SK-N-SH (cell line): ENCODE measurements at regions not wholly inside any gene's neighbourhood (a gene's known extent, or its start where the extent isn't known, plus 50 kb on each side); places are given as distances from the start of the nearest gene placed in this dataset.

Experiments used
- CTCF ChIA-PET: fragments of 300-600, 350-600 bp; formaldehyde crosslinking; extraction: SDS; loops from one replicate; lab custom pipeline; 2021; lab: Yijun Ruan, JAX
- POLR2A ChIA-PET: fragments of 350-600 bp; sonication (Branson Sonifier 250); formaldehyde crosslinking; extraction: SDS; loops from one replicate; lab custom pipeline; 2020; ENCODE audit warnings: antibody characterized with exemption, inconsistent platforms; lab: Yijun Ruan, JAX
- DNase-seq: peaks from one replicate; pipeline ENCODE4 v3.0.0; 2012
- H2AFZ ChIP-seq: fragments of 200-600 bp; sonication (generic); 2 replicates; pipeline ENCODE4 v1.8.1; 2016; ENCODE audit warnings: antibody characterized with exemption, mild to moderate bottlenecking, low read depth
- H3F3A ChIP-seq: fragments of 200-600 bp; sonication (generic); replicated peaks from 2 replicates; pipeline ENCODE3; 2016; ENCODE audit warnings: antibody characterized with exemption, mild to moderate bottlenecking; ENCODE audit not compliant: insufficient read depth
- H3K27ac ChIP-seq, 2 experiments: fragments of 200-500 bp in 1 of 2; fragments of 200-600 bp in 1 of 2; sonication (Bioruptor generic) in 1 of 2; sonication (generic), shearing (Covaris generic) in 1 of 2; 2 replicates each; pipeline versions ENCODE4 v1.5.1 to v1.6.1; 2014 to 2016; ENCODE audit warnings: low read depth in 2 of 2, inconsistent platforms in 1 of 2, low read length in 1 of 2, mild to moderate bottlenecking in 1 of 2, mixed read lengths in 1 of 2
- H3K27me3 ChIP-seq: fragments of 200-600 bp; sonication (generic), shearing (Covaris generic); 2 replicates; pipeline ENCODE4 v1.6.1; 2016; ENCODE audit warnings: mixed run types; ENCODE audit not compliant: insufficient read depth
- H3K36me3 ChIP-seq, 2 experiments: fragments of 200-500 bp in 1 of 2; fragments of 200-600 bp in 1 of 2; sonication (Bioruptor generic) in 1 of 2; sonication (generic) in 1 of 2; replicated peaks in 1 of 2; 2 replicates each; pipeline versions ENCODE3 to v1.5.1; 2014 to 2016; ENCODE audit warnings: low read length in 1 of 2, mild to moderate bottlenecking in 1 of 2; ENCODE audit not compliant: insufficient read depth in 2 of 2, control insufficient read depth in 1 of 2
- H3K4me1 ChIP-seq, 2 experiments: fragments of 200-500 bp in 1 of 2; fragments of 200-600 bp in 1 of 2; sonication (Bioruptor generic) in 1 of 2; sonication (generic), shearing (Covaris generic) in 1 of 2; 2 replicates each; pipeline versions ENCODE4 v1.5.1 to v1.6.1; 2014 to 2016; ENCODE audit warnings: low read depth in 1 of 2, low read length in 1 of 2, mixed run types in 1 of 2; ENCODE audit not compliant: insufficient read depth in 2 of 2, control insufficient read depth in 1 of 2
- H3K4me2 ChIP-seq: fragments of 200-600 bp; sonication (generic), shearing (Covaris generic); 2 replicates; pipeline ENCODE4 v1.6.1; 2017; ENCODE audit warnings: mixed run types
- H3K4me3 ChIP-seq, 2 experiments: fragments of 200-500 bp in 1 of 2; fragments of 200-600 bp in 1 of 2; sonication (Bioruptor generic) in 1 of 2; sonication (generic), shearing (Covaris generic) in 1 of 2; 2 replicates each; pipeline versions ENCODE4 v1.5.1 to v1.8.1; 2014 to 2016; ENCODE audit warnings: low read depth in 2 of 2, inconsistent platforms in 1 of 2, low read length in 1 of 2, mild to moderate bottlenecking in 1 of 2, mixed read lengths in 1 of 2, moderate library complexity in 1 of 2
- H3K79me2 ChIP-seq: fragments of 200-600 bp; sonication (generic); 2 replicates; pipeline ENCODE4 v1.8.1; 2017; ENCODE audit warnings: mild to moderate bottlenecking; ENCODE audit not compliant: insufficient read depth
- H3K9ac ChIP-seq: fragments of 200-600 bp; sonication (generic); 2 replicates; pipeline ENCODE4 v1.6.1; 2017; ENCODE audit warnings: mixed run types
- H3K9me2 ChIP-seq: fragments of 200-600 bp; sonication (generic); 2 replicates; pipeline ENCODE4 v1.6.1; 2017; ENCODE audit warnings: mixed run types
- H3K9me3 ChIP-seq: fragments of 200-600 bp; sonication (generic); 2 replicates; pipeline ENCODE4 v1.6.1; 2017; ENCODE audit warnings: mixed run types, mild to moderate bottlenecking, moderate library complexity
- H4K20me1 ChIP-seq: fragments of 200-600 bp; sonication (generic); 2 replicates; pipeline ENCODE4 v1.6.1; 2017; ENCODE audit warnings: mild to moderate bottlenecking, mixed run types; ENCODE audit not compliant: insufficient read depth
- EP300 ChIP-seq, 2 experiments: IDR thresholded peaks; 2 replicates each; pipeline versions ENCODE4 v1.4.0 to v1.6.1; 2012; ENCODE audit warnings: borderline replicate concordance in 1 of 2, low read depth in 1 of 2, low read length in 1 of 2
- EZH2phosphoT487 ChIP-seq: fragments of 200-600 bp; sonication (generic); IDR thresholded peaks from 2 replicates; pipeline ENCODE4 v1.6.1; 2017; ENCODE audit warnings: low read depth, mixed run types, mild to moderate bottlenecking, antibody characterized with exemption, moderate library complexity, borderline replicate concordance
- FOXJ3 ChIP-seq: sonication (generic); formaldehyde crosslinking; IDR thresholded peaks from 2 replicates; pipeline ENCODE4 v1.5.1; 2020; ENCODE audit warnings: mild to moderate bottlenecking, missing genetic modification reagents
- FOXM1 ChIP-seq: IDR thresholded peaks from 2 replicates; pipeline ENCODE4 v1.4.0; 2012; ENCODE audit warnings: low read depth, mild to moderate bottlenecking
- GABPA ChIP-seq: IDR thresholded peaks from 2 replicates; pipeline ENCODE4 v1.4.0; 2012; ENCODE audit warnings: low read depth, mild to moderate bottlenecking
- GATA2 ChIP-seq: sonication (generic); formaldehyde crosslinking; IDR thresholded peaks from 2 replicates; pipeline ENCODE4 v1.5.0; 2020; ENCODE audit warnings: mild to moderate bottlenecking, missing genetic modification reagents
- JUND ChIP-seq: IDR thresholded peaks from 2 replicates; pipeline ENCODE4 v1.4.0; 2012
- MXI1 ChIP-seq: IDR thresholded peaks from 2 replicates; pipeline ENCODE4 v1.6.1; 2012; ENCODE audit warnings: mild to moderate bottlenecking, low read depth, low read length, improper control_type of control experiment
- PBX3 ChIP-seq: IDR thresholded peaks from 2 replicates; pipeline ENCODE4; 2012
- POLR2AphosphoS5 ChIP-seq: IDR thresholded peaks from 2 replicates; pipeline ENCODE4 v1.6.1; 2012; ENCODE audit warnings: low read depth, low read length
- RAD21 ChIP-seq: IDR thresholded peaks from 2 replicates; pipeline ENCODE4 v1.6.1; 2012; ENCODE audit warnings: mild to moderate bottlenecking, low read length
- RCOR1 ChIP-seq: fragments of 150-350 bp; IDR thresholded peaks from 2 replicates; pipeline ENCODE4 v1.6.1; 2017; ENCODE audit warnings: antibody characterized with exemption, low read length
- RFX5 ChIP-seq: IDR thresholded peaks from 2 replicates; pipeline ENCODE4 v1.6.1; 2012; ENCODE audit warnings: mild to moderate bottlenecking, improper control_type of control experiment, low read length
- RXRA ChIP-seq: IDR thresholded peaks from 2 replicates; pipeline ENCODE4 v1.4.0; 2012; ENCODE audit warnings: low read depth, mild to moderate bottlenecking, borderline replicate concordance
- SIN3A ChIP-seq: IDR thresholded peaks from 2 replicates; pipeline ENCODE4 v1.6.1; 2012; ENCODE audit warnings: low read depth, mild to moderate bottlenecking, low read length, moderate library complexity, borderline replicate concordance
- SMC3 ChIP-seq: IDR thresholded peaks from 2 replicates; pipeline ENCODE4 v1.6.1; 2012; ENCODE audit warnings: low read depth, low read length, improper control_type of control experiment
- TAF1 ChIP-seq: IDR thresholded peaks from 2 replicates; pipeline ENCODE4 v1.6.1; 2012; ENCODE audit warnings: low read depth, mild to moderate bottlenecking, low read length, moderate library complexity, borderline replicate concordance
- TEAD4 ChIP-seq: IDR thresholded peaks from 2 replicates; pipeline ENCODE4 v1.4.0; 2012; ENCODE audit warnings: mild to moderate bottlenecking, borderline replicate concordance; ENCODE audit not compliant: insufficient read depth
- USF1 ChIP-seq: IDR thresholded peaks from 2 replicates; pipeline ENCODE4 v1.4.0; 2012; ENCODE audit warnings: low read depth, borderline replicate concordance
- USF2 ChIP-seq: fragments of 150-350 bp; IDR thresholded peaks from 2 replicates; pipeline ENCODE4 v1.6.1; 2017; ENCODE audit warnings: antibody characterized with exemption, low read length, low read depth, borderline replicate concordance
- WGBS: methylation state at CpG from one replicate; pipeline ENCODE4 v1.1.6; 2017; ENCODE audit warnings: low lambda C conversion rate; 5-methylcytosine and 5-hydroxymethylcytosine counted together
- TF ChIP-seq, protein P1 (sequence below): fragments of 200-600 bp; sonication (generic); IDR thresholded peaks from 2 replicates; pipeline ENCODE4 v1.6.1; 2017; ENCODE audit warnings: antibody characterized with exemption, mild to moderate bottlenecking, moderate library complexity

- Histone ChIP-seq H3F3A (no peaks in the 10 kb centered on the region), H3K9me3 (no peaks in the 10 kb centered on the region), H3K36me3 (no peaks in the 10 kb centered on the region), H4K20me1 (no peaks in the 10 kb centered on the region), H3K27me3 (no peaks in the 10 kb centered on the region), H3K4me3 (no peak overlapping the region), H3K9me2 (no peaks in the 10 kb centered on the region), H2AFZ (no peak overlapping the region), H3K79me2 (no peaks in the 10 kb centered on the region), H3K4me2 (no peak overlapping the region), H3K9ac (no peak overlapping the region), H3K27ac (no peak overlapping the region), H3K4me1 (no peaks in the 10 kb centered on the region)
- no peak for DNase-seq
- POLR2A ChIA-PET: no interaction called here
- CTCF ChIA-PET: no interaction called here
- TF ChIP-seq EZH2phosphoT487 (no peak), JUND (no peak), FOXJ3 (no peak), RXRA (no peak), MXI1 (no peak), TEAD4 (no peak), GABPA (no peak), TAF1 (no peak), USF1 (no peak), RAD21 (no peak), POLR2AphosphoS5 (no peak), GATA2 (CRISPR knock-in tag) (no peak)
- TF ChIP-seq, protein P1, sequence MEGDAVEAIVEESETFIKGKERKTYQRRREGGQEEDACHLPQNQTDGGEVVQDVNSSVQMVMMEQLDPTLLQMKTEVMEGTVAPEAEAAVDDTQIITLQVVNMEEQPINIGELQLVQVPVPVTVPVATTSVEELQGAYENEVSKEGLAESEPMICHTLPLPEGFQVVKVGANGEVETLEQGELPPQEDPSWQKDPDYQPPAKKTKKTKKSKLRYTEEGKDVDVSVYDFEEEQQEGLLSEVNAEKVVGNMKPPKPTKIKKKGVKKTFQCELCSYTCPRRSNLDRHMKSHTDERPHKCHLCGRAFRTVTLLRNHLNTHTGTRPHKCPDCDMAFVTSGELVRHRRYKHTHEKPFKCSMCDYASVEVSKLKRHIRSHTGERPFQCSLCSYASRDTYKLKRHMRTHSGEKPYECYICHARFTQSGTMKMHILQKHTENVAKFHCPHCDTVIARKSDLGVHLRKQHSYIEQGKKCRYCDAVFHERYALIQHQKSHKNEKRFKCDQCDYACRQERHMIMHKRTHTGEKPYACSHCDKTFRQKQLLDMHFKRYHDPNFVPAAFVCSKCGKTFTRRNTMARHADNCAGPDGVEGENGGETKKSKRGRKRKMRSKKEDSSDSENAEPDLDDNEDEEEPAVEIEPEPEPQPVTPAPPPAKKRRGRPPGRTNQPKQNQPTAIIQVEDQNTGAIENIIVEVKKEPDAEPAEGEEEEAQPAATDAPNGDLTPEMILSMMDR: no peak
- WGBS: 25% methylated on average over 6 of the region's 6 CpGs
Observed at GRCh38 chr12:66945189-66945817, 266.4 kb upstream of the GRIP1 start.

- DNase-seq: no peak
- WGBS: 71% methylated on average over 4 of the region's 4 CpGs
- ChIA-PET POLR2A (no interaction called here), CTCF (no interaction called here)
- Histone ChIP-seq H3K79me2 (no peaks in the 10 kb centered on the region), H2AFZ (no peak overlapping the region), H3K9me3 (no peaks in the 10 kb centered on the region), H3K36me3 (no peaks in the 10 kb centered on the region), H3K4me1 (no peaks in the 10 kb centered on the region), H3K9me2 (no peaks in the 10 kb centered on the region), H3K27ac (no peak overlapping the region), H3F3A (no peaks in the 10 kb centered on the region), H4K20me1 (no peaks in the 10 kb centered on the region), H3K4me2 (no peak overlapping the region), H3K27me3 (no peaks in the 10 kb centered on the region), H3K4me3 (no peak overlapping the region), H3K9ac (no peak overlapping the region)
- TF ChIP-seq FOXM1 (no peak), GATA2 (CRISPR knock-in tag) (no peak), RFX5 (no peak), SMC3 (no peak), TEAD4 (no peak), USF1 (no peak), RCOR1 (no peak), POLR2AphosphoS5 (no peak), EP300 (IDR thresholded peaks at IDR 0.05; ENCODE audit: borderline replicate concordance in 1 of 2, low read depth in 1 of 2, low read length in 1 of 2) (no peak), USF2 (no peak), PBX3 (no peak), EZH2phosphoT487 (no peak), SIN3A (no peak), GABPA (no peak)
Observed at GRCh38 chr12:66947119-66947518, 268.2 kb upstream of the GRIP1 start.
